ENCODE measurements at regions not wholly inside any gene's neighbourhood (a gene's known extent, or its start where the extent isn't known, plus 50 kb on each side); places are given as distances from the start of the nearest gene placed in this dataset.

DNA sequence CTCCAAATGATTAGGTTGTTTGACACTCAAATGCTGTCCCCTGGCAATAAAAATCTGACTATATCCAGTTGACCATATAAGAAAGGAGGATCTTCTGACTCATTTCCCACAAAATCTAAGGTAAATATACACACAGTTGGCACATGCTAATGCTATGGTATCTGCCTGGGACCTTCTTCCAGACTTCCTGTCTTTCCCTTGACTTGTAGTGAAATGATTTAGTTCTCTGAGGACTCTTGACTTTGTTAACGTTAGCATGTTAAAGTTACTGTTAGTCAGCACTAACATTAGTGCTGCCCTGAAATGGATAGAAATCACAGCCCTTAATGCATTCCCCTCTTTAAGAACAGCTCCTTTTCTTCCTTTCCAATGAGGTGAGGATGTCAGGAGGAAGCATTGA, 124.3 kb upstream of the LSAMP start:
- TF ChIP-seq ELF1 (IDR thresholded peaks at IDR 0.05) (no peak), FOSL2 (IDR thresholded peaks at IDR 0.05; ENCODE audit: borderline replicate concordance, low read depth) (no peak), REST (IDR thresholded peaks at IDR 0.05; ENCODE audit: low read depth, low read length) (no peak), RFX5 (IDR thresholded peaks at IDR 0.05; ENCODE audit: low read length) (no peak), JUND (IDR thresholded peaks at IDR 0.05) (no peak), EP300 (IDR thresholded peaks at IDR 0.05; ENCODE audit: borderline replicate concordance in 1 of 2, low read depth in 1 of 2, low read length in 1 of 2) (no peak), MEF2A (IDR thresholded peaks at IDR 0.05; ENCODE audit: borderline replicate concordance, low read depth) (no peak), RAD21 (IDR thresholded peaks at IDR 0.05; ENCODE audit: low read length) (no peak)
- TF ChIP-seq, protein P1, sequence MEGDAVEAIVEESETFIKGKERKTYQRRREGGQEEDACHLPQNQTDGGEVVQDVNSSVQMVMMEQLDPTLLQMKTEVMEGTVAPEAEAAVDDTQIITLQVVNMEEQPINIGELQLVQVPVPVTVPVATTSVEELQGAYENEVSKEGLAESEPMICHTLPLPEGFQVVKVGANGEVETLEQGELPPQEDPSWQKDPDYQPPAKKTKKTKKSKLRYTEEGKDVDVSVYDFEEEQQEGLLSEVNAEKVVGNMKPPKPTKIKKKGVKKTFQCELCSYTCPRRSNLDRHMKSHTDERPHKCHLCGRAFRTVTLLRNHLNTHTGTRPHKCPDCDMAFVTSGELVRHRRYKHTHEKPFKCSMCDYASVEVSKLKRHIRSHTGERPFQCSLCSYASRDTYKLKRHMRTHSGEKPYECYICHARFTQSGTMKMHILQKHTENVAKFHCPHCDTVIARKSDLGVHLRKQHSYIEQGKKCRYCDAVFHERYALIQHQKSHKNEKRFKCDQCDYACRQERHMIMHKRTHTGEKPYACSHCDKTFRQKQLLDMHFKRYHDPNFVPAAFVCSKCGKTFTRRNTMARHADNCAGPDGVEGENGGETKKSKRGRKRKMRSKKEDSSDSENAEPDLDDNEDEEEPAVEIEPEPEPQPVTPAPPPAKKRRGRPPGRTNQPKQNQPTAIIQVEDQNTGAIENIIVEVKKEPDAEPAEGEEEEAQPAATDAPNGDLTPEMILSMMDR (IDR thresholded peaks at IDR 0.05), result no peak

All from SK-N-SH (cell line).